ENCODE measurements at regions not wholly inside any gene's neighbourhood (a gene's known extent, or its start where the extent isn't known, plus 50 kb on each side); places are given as distances from the start of the nearest gene placed in this dataset.
"Not testable (repeated sequence)": the region's sequence is repeated elsewhere in the genome, so short reads cannot be mapped to it uniquely, and the experiment has no call there.

- DNase-seq (ENCODE audit: insufficient read length, low spot score) (no peak), FAIRE-seq (no peak)
- no peak for TF ChIP-seq POLR2A (IDR thresholded peaks at IDR 0.05; ENCODE audit: low read depth, low read length)
Measured at GRCh38 chr17:30605027-30605426, 127.8 kb downstream of the GOSR1 start.

- not testable (repeated sequence) for DNase-seq (ENCODE audit: insufficient read length, low spot score); FAIRE-seq
Measured at GRCh38 chr17:30602396-30602795, 125.2 kb downstream of the GOSR1 start.

GRCh38 chr17:30601984-30602383 lies 124.8 kb downstream of the GOSR1 start:
- not testable (repeated sequence) for FAIRE-seq; DNase-seq (ENCODE audit: insufficient read length, low spot score)

GRCh38 chr17:30600830-30601494 lies 123.8 kb downstream of the GOSR1 start:
- FAIRE-seq (no peak), DNase-seq (ENCODE audit: insufficient read length, low spot score) (peak; percentile 9)
- TF ChIP-seq POLR2A (IDR thresholded peaks at IDR 0.05; ENCODE audit: low read depth, low read length) = no peak

DNA sequence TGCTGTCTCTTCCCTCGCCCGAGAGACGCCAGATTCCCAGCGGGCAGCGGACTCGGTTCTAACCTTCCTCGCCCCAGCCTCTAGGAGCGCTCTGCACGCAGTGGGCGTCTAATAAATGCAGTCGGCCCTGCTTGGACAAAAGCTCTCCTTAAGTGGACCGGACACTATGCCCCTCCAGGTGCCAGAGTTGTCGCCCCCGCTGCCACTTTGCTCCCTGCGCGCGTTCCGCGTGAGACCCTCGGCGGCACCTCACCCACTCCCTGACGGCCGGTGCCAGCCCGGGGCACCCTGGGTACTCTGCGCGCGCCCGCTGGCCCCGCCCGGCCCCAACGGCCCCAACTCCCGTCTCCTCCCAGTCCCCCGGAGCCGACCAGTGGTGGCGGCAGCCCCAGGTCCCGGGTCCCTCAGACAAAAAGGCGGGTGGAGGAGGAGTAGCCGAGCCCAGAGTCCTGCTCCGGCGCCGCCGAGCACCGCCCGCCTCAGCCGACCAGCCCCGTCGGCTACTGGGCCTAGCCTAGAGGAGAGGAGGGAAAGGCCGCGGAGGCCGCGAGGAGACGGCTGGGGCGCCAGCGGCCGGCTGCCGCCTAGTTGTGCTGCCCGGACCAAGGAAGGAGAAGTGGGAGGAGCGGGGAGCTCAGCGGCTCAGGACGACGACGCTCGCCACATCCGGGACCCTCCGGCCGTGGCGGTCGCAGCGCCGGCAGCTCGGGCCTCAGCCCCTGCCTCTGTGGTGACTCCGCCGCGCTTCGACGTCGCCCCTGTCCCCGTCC lies 123.0 kb downstream of the GOSR1 start:
- no peak for FAIRE-seq
- DNase-seq (ENCODE audit: insufficient read length, low spot score) = peak; percentile 65

DNA sequence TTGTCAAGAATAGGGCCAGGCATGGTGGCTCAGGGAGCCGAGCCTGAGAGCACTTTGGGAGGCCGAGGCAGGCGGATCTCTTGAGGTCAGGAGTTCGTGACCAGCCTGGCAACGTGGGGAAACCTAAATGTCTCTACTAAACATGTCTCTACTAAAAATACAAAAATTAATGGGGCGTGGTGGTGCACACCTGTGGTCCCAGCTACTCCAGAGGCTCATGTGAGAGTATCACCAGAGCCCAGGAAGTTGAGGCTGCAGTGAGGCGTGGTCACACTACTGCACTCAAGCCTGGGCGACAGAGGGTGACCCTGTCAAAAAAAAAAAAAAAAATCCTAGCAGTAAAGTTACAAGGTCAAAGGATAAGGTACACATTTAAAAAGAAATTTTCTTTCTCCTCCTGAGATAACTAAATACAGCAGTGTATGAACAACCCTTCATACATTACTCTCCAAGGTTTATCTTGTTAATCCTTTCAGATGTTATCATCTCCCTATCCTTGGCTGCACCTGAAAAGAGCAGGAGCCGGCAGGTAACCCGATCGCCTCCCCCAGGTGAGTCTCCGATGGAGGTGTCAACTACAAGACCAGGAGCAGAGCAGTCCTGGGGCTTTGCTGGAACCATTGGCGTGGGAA lies 122.3 kb downstream of the GOSR1 start:
- DNase-seq (ENCODE audit: insufficient read length, low spot score) = no peak
- no peak for FAIRE-seq
- no peak for TF ChIP-seq POLR2A (IDR thresholded peaks at IDR 0.05; ENCODE audit: low read depth, low read length)

More for the DNA sequence above, 123.0 kb downstream of the GOSR1 start:
- TF ChIP-seq POLR2A (IDR thresholded peaks at IDR 0.05; ENCODE audit: low read depth, low read length) = peak; percentile 69

- FAIRE-seq (no peak), DNase-seq (ENCODE audit: insufficient read length, low spot score) (no peak)
- TF ChIP-seq POLR2A (IDR thresholded peaks at IDR 0.05; ENCODE audit: low read depth, low read length) = no peak
Measured at GRCh38 chr17:30597776-30598288, 120.6 kb downstream of the GOSR1 start.

DNA sequence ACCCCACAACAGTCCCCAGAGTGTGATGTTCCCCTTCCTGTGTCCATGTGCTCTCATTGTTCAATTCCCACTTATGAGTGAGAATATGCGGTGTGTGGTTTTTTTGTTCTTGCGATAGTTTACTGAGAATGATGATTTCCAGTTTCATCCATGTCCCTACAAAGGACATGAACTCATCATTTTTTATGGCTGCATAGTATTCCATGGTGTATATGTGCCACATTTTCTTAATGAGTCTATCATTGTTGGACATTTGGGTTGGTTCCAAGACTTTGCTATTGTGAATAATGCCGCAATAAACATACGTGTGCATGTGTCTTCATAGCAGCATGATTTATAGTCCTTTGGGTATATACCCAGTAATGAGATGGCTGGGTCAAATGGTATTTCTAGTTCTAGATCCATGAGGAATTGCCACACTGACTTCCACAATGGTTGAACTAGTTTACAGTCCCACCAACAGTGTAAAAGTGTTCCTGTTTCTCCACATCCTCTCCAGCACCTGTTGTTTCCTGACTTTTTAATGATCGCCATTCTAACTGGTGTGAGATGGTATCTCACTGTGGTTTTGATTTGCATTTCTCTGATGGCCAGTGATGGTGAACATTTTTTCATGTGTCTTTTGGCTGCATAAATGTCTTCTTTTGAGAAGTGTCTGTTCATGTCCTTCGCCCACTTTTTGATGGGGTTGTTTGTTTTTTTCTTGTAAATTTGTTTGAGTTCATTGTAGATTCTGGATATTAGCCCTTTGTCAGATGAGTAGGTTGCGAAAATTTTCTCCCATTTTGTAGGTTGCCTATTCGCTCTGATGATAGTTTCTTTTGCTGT lies 120.0 kb downstream of the GOSR1 start:
- not testable (repeated sequence) for DNase-seq (ENCODE audit: insufficient read length, low spot score); FAIRE-seq

- not testable (repeated sequence) for DNase-seq (ENCODE audit: insufficient read length, low spot score); FAIRE-seq
Measured at GRCh38 chr17:30594953-30595371, 117.8 kb downstream of the GOSR1 start.

DNA sequence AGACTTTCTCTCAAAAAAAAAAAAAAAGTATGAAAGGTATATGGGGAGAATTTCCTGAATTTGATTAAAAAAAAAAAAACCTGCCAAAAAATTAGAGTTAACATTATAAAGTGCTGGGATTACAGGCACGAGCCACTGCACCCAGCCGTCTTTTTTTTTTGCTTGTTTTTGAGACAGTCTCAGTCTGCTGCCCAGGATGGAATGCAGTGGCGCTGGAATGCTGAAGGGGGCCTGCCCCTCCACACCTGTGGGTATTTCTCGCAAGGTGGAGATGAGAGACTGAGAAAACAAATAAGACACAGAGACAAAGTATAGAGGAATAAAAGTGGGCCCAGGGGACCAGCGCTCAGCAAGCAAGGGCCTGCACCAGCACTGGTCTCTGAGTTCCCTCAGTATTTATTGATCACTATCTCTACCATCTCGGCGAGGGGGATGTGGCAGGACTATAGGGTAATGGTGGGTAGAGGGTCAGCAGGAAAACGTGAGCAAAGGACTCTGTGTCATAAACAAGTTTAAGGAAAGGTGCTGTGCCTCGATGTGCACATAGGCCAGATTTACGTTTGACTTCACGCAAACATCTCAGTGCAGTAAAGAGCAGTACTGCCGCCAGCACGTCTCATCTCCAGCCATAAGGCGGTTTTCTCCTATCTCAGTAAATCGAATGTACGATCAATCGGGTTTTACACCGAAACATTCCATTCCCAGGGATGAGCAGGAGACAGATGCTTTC lies 117.2 kb downstream of the GOSR1 start:
- FAIRE-seq (no peak), DNase-seq (ENCODE audit: insufficient read length, low spot score) (no peak)
- no peak for TF ChIP-seq POLR2A (IDR thresholded peaks at IDR 0.05; ENCODE audit: low read depth, low read length)

DNA sequence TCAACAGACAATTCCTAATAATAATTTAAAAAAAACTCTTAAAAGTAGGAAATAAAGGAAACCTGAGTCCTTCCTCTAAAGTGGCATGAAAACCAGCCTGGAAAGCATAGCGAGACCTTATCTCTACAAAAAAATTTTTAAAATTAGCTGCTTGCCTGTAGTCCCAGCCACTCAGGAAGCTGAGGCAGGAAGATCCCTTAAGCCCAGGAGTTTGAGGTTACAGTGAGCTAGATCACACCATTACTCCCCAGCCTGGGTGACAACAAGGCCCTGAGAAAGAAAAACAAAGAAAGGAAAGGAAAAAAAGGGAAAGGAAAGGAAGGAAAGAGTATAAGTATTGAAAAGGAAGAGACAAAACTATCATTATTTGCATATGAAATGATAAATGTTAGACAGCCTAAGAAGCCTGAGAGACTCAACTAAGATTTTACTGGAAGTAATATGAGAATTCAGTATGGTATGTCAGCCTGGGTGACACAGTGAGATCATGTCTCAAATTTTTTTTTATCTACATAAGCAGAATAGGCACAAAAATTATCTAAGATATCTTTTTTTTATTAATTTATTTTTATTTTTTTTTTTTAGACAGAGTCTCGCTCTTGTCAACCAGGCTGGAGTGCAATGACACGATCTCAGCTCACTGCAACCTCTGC lies 113.0 kb downstream of the GOSR1 start:
- no peak for TF ChIP-seq POLR2A (IDR thresholded peaks at IDR 0.05; ENCODE audit: low read depth, low read length)
- FAIRE-seq (no peak), DNase-seq (ENCODE audit: insufficient read length, low spot score) (no peak)

GRCh38 chr17:30589431-30589830 lies 112.2 kb downstream of the GOSR1 start:
- TF ChIP-seq POLR2A (IDR thresholded peaks at IDR 0.05; ENCODE audit: low read depth, low read length) = no peak
- FAIRE-seq (no peak), DNase-seq (ENCODE audit: insufficient read length, low spot score) (no peak)

- DNase-seq (ENCODE audit: insufficient read length, low spot score) (no peak), FAIRE-seq (no peak)
- TF ChIP-seq POLR2A (IDR thresholded peaks at IDR 0.05; ENCODE audit: low read depth, low read length) = no peak
Measured at GRCh38 chr17:30588798-30589247, 111.6 kb downstream of the GOSR1 start.

Data from H54 (cell line).